ENCODE measurements at regions not wholly inside any gene's neighbourhood (a gene's known extent, or its start where the extent isn't known, plus 50 kb on each side); places are given as distances from the start of the nearest gene placed in this dataset.

DNA sequence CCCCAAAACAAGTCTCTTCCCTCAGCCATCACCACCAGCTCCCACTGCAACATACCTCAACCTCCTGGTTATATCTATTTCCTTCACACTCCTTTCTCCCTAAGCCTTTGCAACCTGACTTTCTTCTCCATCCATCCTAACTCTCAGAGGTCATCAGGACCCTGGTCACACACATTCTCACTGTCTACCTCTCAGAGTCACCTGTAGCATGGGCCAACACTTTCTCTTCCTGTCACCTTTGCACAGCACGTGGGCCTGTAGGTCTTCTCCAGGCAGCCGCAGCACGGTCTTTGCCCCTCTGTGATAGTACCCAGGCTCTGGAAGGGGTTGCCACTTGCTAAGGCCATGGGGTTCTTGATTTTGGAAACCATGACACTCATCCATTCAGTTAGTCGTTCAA lies 921.1 kb downstream of the UQCRFS1 start:
- ATAC-seq (ENCODE audit: insufficient number of reproducible peaks, low FRiP score, low read depth): no peak
- no peaks in the 10 kb centered on the region for H3K36me3 ChIP-seq
- H3K9me3 ChIP-seq: no peaks in the 10 kb centered on the region
- H3K4me3 ChIP-seq: no peak overlapping the region
- H3K4me1 ChIP-seq (ENCODE audit: control insufficient read depth in 1 of 2, low read depth in 2 of 2): no peaks in the 10 kb centered on the region
- H3K27ac ChIP-seq: no peak overlapping the region
- no peaks in the 10 kb centered on the region for H3K27me3 ChIP-seq (replicated peaks; ENCODE audit: insufficient read depth)
- no peak for TF ChIP-seq CTCF (IDR thresholded peaks at IDR 0.05)
- DNase-seq (ENCODE audit: low spot score): no peak

- Histone ChIP-seq H3K4me1 (ENCODE audit: control insufficient read depth in 1 of 2, low read depth in 2 of 2) (no peaks in the 10 kb centered on the region), H3K36me3 (no peaks in the 10 kb centered on the region), H3K27me3 (replicated peaks; ENCODE audit: insufficient read depth) (no peaks in the 10 kb centered on the region), H3K4me3 (no peak overlapping the region), H3K9me3 (no peaks in the 10 kb centered on the region), H3K27ac (no peak overlapping the region)
- no peak for DNase-seq (ENCODE audit: low spot score)
- no peak for ATAC-seq (ENCODE audit: insufficient number of reproducible peaks, low FRiP score, low read depth)
- no peak for TF ChIP-seq CTCF (IDR thresholded peaks at IDR 0.05)
These were observed 921.8 kb downstream of the UQCRFS1 start for GRCh38 chr19:28290963-28291657.

DNA sequence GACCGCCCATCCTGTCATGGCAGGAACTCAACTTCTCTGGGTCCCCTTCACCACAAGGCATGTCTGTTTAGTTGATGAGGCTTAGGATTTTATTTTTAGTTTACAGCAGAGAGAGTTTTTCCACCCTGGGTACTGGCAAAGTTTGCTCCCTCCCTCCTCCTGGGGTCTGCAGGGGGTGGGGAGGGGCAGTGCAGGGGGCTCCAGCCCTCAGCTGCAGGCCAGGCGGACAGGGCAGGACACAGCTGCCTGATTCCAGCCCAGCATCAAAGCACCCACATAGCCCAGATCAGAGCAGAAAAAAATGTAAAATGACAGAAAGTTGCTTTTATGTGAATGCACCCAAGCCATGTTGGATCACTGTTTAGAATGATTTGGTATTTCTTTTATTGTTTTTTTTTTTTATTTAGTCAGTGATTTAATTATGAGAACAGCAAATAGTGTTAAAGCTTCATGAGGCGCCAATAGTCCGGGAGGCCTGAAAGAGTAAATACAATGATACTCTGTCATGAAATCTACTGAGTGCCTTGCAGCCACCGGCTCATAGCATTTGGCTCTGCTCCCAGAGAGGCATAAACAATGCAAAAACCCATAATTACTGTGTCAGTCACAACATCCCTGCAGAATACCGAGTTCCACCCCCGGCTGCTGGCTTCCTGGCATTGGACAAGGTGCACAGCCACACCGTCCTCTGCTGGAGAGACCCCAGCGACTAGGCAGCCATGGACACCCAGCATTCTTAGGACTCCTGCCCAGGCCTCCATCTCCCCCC lies 923.5 kb downstream of the UQCRFS1 start:
- ATAC-seq (ENCODE audit: insufficient number of reproducible peaks, low FRiP score, low read depth): no peak
- no peaks in the 10 kb centered on the region for H3K27me3 ChIP-seq (replicated peaks; ENCODE audit: insufficient read depth)
- no peak overlapping the region for H3K4me3 ChIP-seq
- no peak for DNase-seq (ENCODE audit: low spot score)
- no peak for TF ChIP-seq CTCF (IDR thresholded peaks at IDR 0.05)
- no peaks in the 10 kb centered on the region for H3K9me3 ChIP-seq
- no peak overlapping the region for H3K27ac ChIP-seq
- no peaks in the 10 kb centered on the region for H3K36me3 ChIP-seq
- no peaks in the 10 kb centered on the region for H3K4me1 ChIP-seq (ENCODE audit: control insufficient read depth in 1 of 2, low read depth in 2 of 2)

DNA sequence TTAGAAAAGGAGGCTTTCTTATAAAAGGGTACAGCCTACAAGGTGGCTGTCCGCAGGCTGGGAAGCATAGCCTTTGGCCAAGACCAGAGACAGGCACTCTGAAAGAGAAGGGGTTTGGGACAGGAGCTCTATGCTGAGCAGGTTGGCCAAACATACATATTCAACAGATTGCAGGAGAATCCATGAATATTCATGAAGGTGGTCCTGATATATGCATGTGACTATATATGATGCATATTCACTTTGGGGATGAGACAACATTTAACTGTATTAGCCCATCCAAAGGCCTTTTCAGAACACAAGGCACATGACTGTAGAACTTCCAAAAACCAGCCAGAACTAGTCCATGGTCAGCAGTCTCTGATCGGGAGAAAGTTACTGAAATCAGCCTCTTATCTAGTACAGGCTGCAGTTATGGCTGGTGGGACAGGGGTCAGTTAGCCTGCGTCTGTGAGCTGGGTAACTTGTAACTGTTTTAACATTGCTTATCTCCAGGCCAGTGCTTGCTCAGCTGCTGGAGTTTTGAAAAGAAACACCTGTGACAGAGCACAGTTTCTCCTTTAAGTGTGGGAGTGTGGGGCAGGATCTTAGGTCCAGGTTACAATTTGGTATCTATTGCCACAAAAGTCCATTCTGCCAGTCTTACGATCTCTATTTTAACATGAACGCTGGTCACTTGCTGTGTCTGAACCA lies 924.2 kb downstream of the UQCRFS1 start:
- no peak overlapping the region for H3K4me3 ChIP-seq
- ATAC-seq (ENCODE audit: insufficient number of reproducible peaks, low FRiP score, low read depth) (no peak), DNase-seq (ENCODE audit: low spot score) (no peak)
- no peaks in the 10 kb centered on the region for H3K36me3 ChIP-seq
- TF ChIP-seq CTCF (IDR thresholded peaks at IDR 0.05): no peak
- H3K27me3 ChIP-seq (replicated peaks; ENCODE audit: insufficient read depth): no peaks in the 10 kb centered on the region
- H3K4me1 ChIP-seq (ENCODE audit: control insufficient read depth in 1 of 2, low read depth in 2 of 2): no peaks in the 10 kb centered on the region
- no peak overlapping the region for H3K27ac ChIP-seq
- H3K9me3 ChIP-seq: no peaks in the 10 kb centered on the region

DNA sequence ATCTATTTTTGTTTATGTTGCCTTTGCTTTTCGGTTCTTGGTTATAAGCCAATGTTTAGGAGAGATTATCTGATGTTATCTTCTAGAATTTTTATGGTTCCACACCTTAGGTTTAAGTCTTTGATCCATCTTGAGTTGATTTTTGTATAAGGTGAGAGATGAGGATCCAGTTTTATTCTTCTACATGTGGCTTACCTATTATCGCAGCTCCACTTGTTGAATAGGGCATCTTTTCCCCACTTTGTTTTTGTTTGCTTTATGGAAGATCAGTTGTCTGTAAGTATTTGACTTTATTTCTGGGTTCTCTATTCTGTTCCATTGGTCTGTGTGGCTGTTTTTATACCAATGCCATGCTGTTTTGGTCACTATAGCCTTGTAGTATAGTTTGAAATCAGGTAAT lies 927.0 kb downstream of the UQCRFS1 start:
- Histone ChIP-seq H3K27ac (no peak overlapping the region), H3K27me3 (replicated peaks; ENCODE audit: insufficient read depth) (no peaks in the 10 kb centered on the region), H3K36me3 (no peaks in the 10 kb centered on the region), H3K4me3 (no peak overlapping the region), H3K9me3 (no peaks in the 10 kb centered on the region), H3K4me1 (ENCODE audit: control insufficient read depth in 1 of 2, low read depth in 2 of 2) (no peaks in the 10 kb centered on the region)
- DNase-seq (ENCODE audit: low spot score): no peak
- ATAC-seq (ENCODE audit: insufficient number of reproducible peaks, low FRiP score, low read depth): no peak
- no peak for TF ChIP-seq CTCF (IDR thresholded peaks at IDR 0.05)
